Type B pancreatic cell (in vitro differentiated cells): ENCODE measurements at regions not wholly inside any gene's neighbourhood (a gene's known extent, or its start where the extent isn't known, plus 50 kb on each side); places are given as distances from the start of the nearest gene placed in this dataset.

ENCODE experiments used
- DNase-seq: peaks from one replicate; pipeline ENCODE4 v3.0.0; 2021; ENCODE audit warnings: mixed read lengths; ENCODE audit not compliant: unreplicated experiment; ENCODE audit errors: extremely low spot score
- H3K27ac Mint-ChIP-seq: 2 replicates; pipeline ENCODE4 v1.8.0; 2021; ENCODE audit warnings: mild to moderate bottlenecking, mixed read lengths
- H3K27me3 Mint-ChIP-seq: 2 replicates; pipeline ENCODE4 v1.8.0; 2021; ENCODE audit warnings: mixed read lengths
- H3K36me3 Mint-ChIP-seq: 2 replicates; pipeline ENCODE4 v1.8.0; 2021; ENCODE audit warnings: mixed read lengths
- H3K4me1 Mint-ChIP-seq: one replicate; pipeline ENCODE4 v1.8.0; 2021; ENCODE audit warnings: mixed read lengths; ENCODE audit not compliant: unreplicated experiment
- H3K4me3 Mint-ChIP-seq: 2 replicates; pipeline ENCODE4 v1.8.0; 2021; ENCODE audit warnings: mild to moderate bottlenecking, mixed read lengths
- H3K9me3 Mint-ChIP-seq: 2 replicates; pipeline ENCODE4 v1.8.0; 2021; ENCODE audit warnings: mixed read lengths
- CTCF ChIP-seq: fragments of 200-600 bp; sonication (generic); conservative IDR thresholded peaks from 2 replicates; pipeline ENCODE4 v1.5.0; 2021; ENCODE audit warnings: antibody characterized with exemption, mild to moderate bottlenecking

- H3K27ac Mint-ChIP-seq = no peak overlapping the region
- no peak for DNase-seq
- no peaks in the 10 kb centered on the region for H3K27me3 Mint-ChIP-seq
- no peak overlapping the region for H3K4me3 Mint-ChIP-seq
- no peaks in the 10 kb centered on the region for H3K4me1 Mint-ChIP-seq
- H3K36me3 Mint-ChIP-seq = no peaks in the 10 kb centered on the region
- no peak for TF ChIP-seq CTCF
- H3K9me3 Mint-ChIP-seq = peaks cover 5% of the 10 kb centered on the region
These were observed 356.7 kb downstream of the CCDC85A start for GRCh38 chr2:56540467-56540866.

GRCh38 chr2:56540916-56541315 lies 357.1 kb downstream of the CCDC85A start:
- Mint-ChIP-seq H3K4me3 (no peak overlapping the region), H3K27ac (no peak overlapping the region), H3K9me3 (peaks cover 5% of the 10 kb centered on the region), H3K4me1 (no peaks in the 10 kb centered on the region), H3K27me3 (no peaks in the 10 kb centered on the region), H3K36me3 (no peaks in the 10 kb centered on the region)
- no peak for DNase-seq
- no peak for TF ChIP-seq CTCF

- no peak for DNase-seq
- TF ChIP-seq CTCF = no peak
- H3K27ac Mint-ChIP-seq = no peak overlapping the region
- no peaks in the 10 kb centered on the region for H3K4me1 Mint-ChIP-seq
- no peaks in the 10 kb centered on the region for H3K36me3 Mint-ChIP-seq
- peaks cover 5% of the 10 kb centered on the region for H3K9me3 Mint-ChIP-seq
- no peak overlapping the region for H3K4me3 Mint-ChIP-seq
- H3K27me3 Mint-ChIP-seq = no peaks in the 10 kb centered on the region
These were observed 358.4 kb downstream of the CCDC85A start for GRCh38 chr2:56542213-56542612.

- no peak for DNase-seq
- Mint-ChIP-seq H3K4me3 (no peak overlapping the region), H3K36me3 (no peaks in the 10 kb centered on the region), H3K9me3 (peaks cover 4% of the 10 kb centered on the region), H3K27ac (no peak overlapping the region), H3K4me1 (no peaks in the 10 kb centered on the region), H3K27me3 (peaks cover 8% of the 10 kb centered on the region)
- TF ChIP-seq CTCF = no peak
These were observed 381.4 kb downstream of the CCDC85A start for GRCh38 chr2:56565143-56565542.

- Mint-ChIP-seq H3K27me3 (peaks cover 20% of the 10 kb centered on the region), H3K36me3 (no peaks in the 10 kb centered on the region), H3K4me3 (no peak overlapping the region), H3K4me1 (no peaks in the 10 kb centered on the region), H3K27ac (no peak overlapping the region), H3K9me3 (no peaks in the 10 kb centered on the region)
- no peak for TF ChIP-seq CTCF
- no peak for DNase-seq
These were observed 387.3 kb downstream of the CCDC85A start for GRCh38 chr2:56571074-56571473.

GRCh38 chr2:56576001-56576400 lies 392.2 kb downstream of the CCDC85A start:
- Mint-ChIP-seq H3K27me3 (peaks cover 17% of the 10 kb centered on the region), H3K9me3 (no peaks in the 10 kb centered on the region), H3K36me3 (no peaks in the 10 kb centered on the region), H3K4me3 (no peak overlapping the region), H3K27ac (no peak overlapping the region), H3K4me1 (no peaks in the 10 kb centered on the region)
- no peak for DNase-seq
- no peak for TF ChIP-seq CTCF
